H9 (cell line): ENCODE measurements at regions not wholly inside any gene's neighbourhood (a gene's known extent, or its start where the extent isn't known, plus 50 kb on each side); places are given as distances from the start of the nearest gene placed in this dataset.

Experiments used
- DNase-seq: peaks from one replicate; pipeline ENCODE4 v3.0.0-alpha.2; 2017
- H2AFZ ChIP-seq: one replicate; pipeline ENCODE4 v1.6.1; 2013; ENCODE audit warnings: mild to moderate bottlenecking, low read length, control low read depth, moderate library complexity
- H2AK5ac ChIP-seq: 2 replicates; pipeline ENCODE4 v1.6.1; 2013; ENCODE audit warnings: low read length, control low read depth, mixed read lengths; ENCODE audit not compliant: insufficient read length
- H2BK120ac ChIP-seq: one replicate; pipeline ENCODE4 v1.6.1; 2013; ENCODE audit warnings: low read depth, mild to moderate bottlenecking, low read length, control low read depth, inconsistent platforms; ENCODE audit not compliant: poor library complexity, severe bottlenecking
- H2BK12ac ChIP-seq: 2 replicates; pipeline ENCODE4 v1.6.1; 2013; ENCODE audit warnings: low read length, control low read depth, mixed read lengths, low read depth; ENCODE audit not compliant: insufficient read length
- H2BK15ac ChIP-seq: 2 replicates; pipeline ENCODE4 v1.6.1; 2013; ENCODE audit warnings: low read depth, low read length, control low read depth
- H2BK20ac ChIP-seq: one replicate; pipeline ENCODE4 v1.6.1; 2013; ENCODE audit warnings: low read depth, mild to moderate bottlenecking, low read length, control low read depth, inconsistent platforms; ENCODE audit not compliant: poor library complexity, severe bottlenecking
- H2BK5ac ChIP-seq: 2 replicates; pipeline ENCODE4 v1.6.1; 2013; ENCODE audit warnings: low read length, control low read depth, mixed read lengths; ENCODE audit not compliant: insufficient read length
- H3K14ac ChIP-seq: 2 replicates; pipeline ENCODE4 v1.6.1; 2013; ENCODE audit warnings: low read length, control low read depth; ENCODE audit not compliant: insufficient read depth
- H3K18ac ChIP-seq: 2 replicates; pipeline ENCODE4 v1.6.1; 2013; ENCODE audit warnings: low read depth, mild to moderate bottlenecking, mixed read lengths, low read length, control low read depth; ENCODE audit not compliant: insufficient read length
- H3K23ac ChIP-seq: 2 replicates; pipeline ENCODE4 v1.6.1; 2013; ENCODE audit warnings: low read length, control low read depth, mixed read lengths, low read depth; ENCODE audit not compliant: insufficient read length
- H3K23me2 ChIP-seq: 2 replicates; pipeline ENCODE4 v1.6.1; 2013; ENCODE audit warnings: low read depth, mild to moderate bottlenecking, mixed read lengths, low read length, control low read depth; ENCODE audit not compliant: insufficient read length, poor library complexity, severe bottlenecking
- H3K27ac ChIP-seq: 2 replicates; pipeline ENCODE4 v1.5.1; 2013; ENCODE audit warnings: low read length, control low read depth, mixed read lengths, low read depth; ENCODE audit not compliant: insufficient read length
- H3K27me3 ChIP-seq: 2 replicates; pipeline ENCODE4 v1.6.1; 2013; ENCODE audit warnings: low read length, control low read depth, inconsistent platforms; ENCODE audit not compliant: insufficient read depth
- H3K4ac ChIP-seq: 2 replicates; pipeline ENCODE4 v1.6.1; 2013; ENCODE audit warnings: low read depth, mild to moderate bottlenecking, control low read depth, inconsistent platforms, low read length, moderate library complexity
- H3K4me1 ChIP-seq: 2 replicates; pipeline ENCODE4 v1.6.1; 2013; ENCODE audit warnings: low read length, control low read depth, inconsistent platforms; ENCODE audit not compliant: insufficient read depth
- H3K4me2 ChIP-seq: 2 replicates; pipeline ENCODE4 v1.6.1; 2013; ENCODE audit warnings: low read length, control low read depth, mixed read lengths; ENCODE audit not compliant: insufficient read length, insufficient read depth
- H3K56ac ChIP-seq: 2 replicates; pipeline ENCODE4 v1.6.1; 2013; ENCODE audit warnings: low read depth, mild to moderate bottlenecking, mixed read lengths, low read length, control low read depth; ENCODE audit not compliant: insufficient read length
- H3K79me1 ChIP-seq: 2 replicates; pipeline ENCODE4 v1.6.1; 2013; ENCODE audit warnings: low read depth, mild to moderate bottlenecking, moderate library complexity, low read length, control low read depth, inconsistent platforms; ENCODE audit not compliant: insufficient read depth, poor library complexity, severe bottlenecking
- H3K79me2 ChIP-seq: 2 replicates; pipeline ENCODE4 v1.6.1; 2013; ENCODE audit warnings: low read length, control low read depth, inconsistent platforms; ENCODE audit not compliant: insufficient read depth
- H3K9ac ChIP-seq: 2 replicates; pipeline ENCODE4 v1.6.1; 2013; ENCODE audit warnings: low read length, control low read depth, mixed read lengths; ENCODE audit not compliant: insufficient read length; ENCODE audit errors: extremely low read depth
- H3K9me3 ChIP-seq: one replicate; pipeline ENCODE4 v1.6.1; 2013; ENCODE audit warnings: low read depth, low read length, inconsistent platforms; ENCODE audit not compliant: control insufficient read depth
- H3T11ph ChIP-seq: one replicate; pipeline ENCODE4 v1.6.1; 2013; ENCODE audit warnings: mild to moderate bottlenecking, low read length, control low read depth, inconsistent platforms
- H4K20me1 ChIP-seq: one replicate; pipeline ENCODE4 v1.6.1; 2013; ENCODE audit not compliant: control insufficient read depth, insufficient read length, insufficient read depth
- H4K5ac ChIP-seq: 2 replicates; pipeline ENCODE4 v1.6.1; 2013; ENCODE audit warnings: low read depth, mild to moderate bottlenecking, mixed read lengths, low read length, control low read depth; ENCODE audit not compliant: insufficient read length
- H4K8ac ChIP-seq: replicated peaks from 2 replicates; pipeline ENCODE4 v1.6.1; 2013; ENCODE audit warnings: low read length, control low read depth, mixed read lengths, low read depth; ENCODE audit not compliant: insufficient read length
- H4K91ac ChIP-seq: 2 replicates; pipeline ENCODE4 v1.6.1; 2013; ENCODE audit warnings: low read depth, mild to moderate bottlenecking, moderate library complexity, mixed read lengths, low read length, control low read depth; ENCODE audit not compliant: insufficient read length
- H3K27ac Mint-ChIP-seq, 3 experiments: 2 replicates in 2 of 3; 3 replicates in 1 of 3; pipeline ENCODE4 v1.8.0; 2020 to 2021; ENCODE audit warnings: mixed read lengths in 3 of 3, mild to moderate bottlenecking in 1 of 3, moderate library complexity in 1 of 3
- H3K27me3 Mint-ChIP-seq: 2 replicates; pipeline ENCODE4 v1.8.0; 2021; ENCODE audit warnings: low read depth, mild to moderate bottlenecking, moderate library complexity, mixed read lengths
- H3K36me3 Mint-ChIP-seq, 3 experiments: 2 replicates in 2 of 3; 3 replicates in 1 of 3; pipeline ENCODE4 v1.8.0; 2020 to 2021; ENCODE audit warnings: low read depth in 3 of 3, mixed read lengths in 3 of 3; ENCODE audit not compliant: insufficient read depth in 1 of 3
- H3K4me1 Mint-ChIP-seq, 2 experiments: 2 replicates each; pipeline ENCODE4 v1.8.0; 2020; ENCODE audit warnings: mixed read lengths in 2 of 2
- H3K4me3 Mint-ChIP-seq, 2 experiments: 2 replicates in 1 of 2; 3 replicates in 1 of 2; pipeline ENCODE4 v1.8.0; 2020 to 2021; ENCODE audit warnings: mild to moderate bottlenecking in 2 of 2, mixed read lengths in 2 of 2, moderate library complexity in 1 of 2
- H3K9me3 Mint-ChIP-seq, 2 experiments: 2 replicates in 1 of 2; 3 replicates in 1 of 2; pipeline ENCODE4 v1.8.0; 2020; ENCODE audit warnings: mild to moderate bottlenecking in 2 of 2, mixed read lengths in 2 of 2, moderate library complexity in 1 of 2
- WGBS: extraction: QIAGEN DNeasy Blood & Tissue Kit; methylation state at CpG from one replicate; pipeline ENCODE4 v1.1.7; 2013; ENCODE audit warnings: missing lambda C conversion rate, low lambda C conversion rate, mixed read lengths; ENCODE audit not compliant: insufficient read length; ENCODE audit errors: extremely low coverage; 5-methylcytosine and 5-hydroxymethylcytosine counted together
- TF ChIP-seq, protein P1 (sequence below): fragments of 200-600 bp; sonication (generic); conservative IDR thresholded peaks from 3 replicates; pipeline ENCODE4 v1.8.0; 2021; ENCODE audit warnings: antibody characterized with exemption, mild to moderate bottlenecking

DNA sequence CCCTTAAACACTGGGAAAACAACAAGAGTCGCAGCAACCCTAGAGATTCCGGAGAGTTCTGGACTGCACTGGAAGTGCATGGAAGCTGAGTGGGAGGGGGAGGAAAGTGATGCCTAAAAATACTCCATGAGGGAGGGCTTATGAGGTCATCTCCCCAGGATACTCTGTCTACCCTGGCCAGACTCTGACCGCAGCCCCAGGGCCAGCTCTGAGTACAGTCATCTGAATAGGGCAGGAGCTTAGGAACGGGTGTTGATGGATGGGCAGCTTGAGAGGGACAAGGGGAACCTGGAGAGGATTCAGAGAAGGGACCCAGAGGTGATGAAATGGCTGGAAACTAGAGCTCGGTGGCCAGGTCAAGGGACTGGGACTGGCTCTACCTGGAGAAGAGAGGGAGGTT is 79.3 kb upstream of the IGFBP5 start:
- peaks cover 9 to 12% of the 10 kb centered on the region in 2 experiments for H3K9me3 Mint-ChIP-seq
- Histone ChIP-seq H3K79me1 (no peaks in the 10 kb centered on the region), H2BK5ac (no peak overlapping the region), H3K4me1 (0 out of 2 replicates have a peak, but pooled peaks cover 2% of the 10 kb centered on the region), H4K20me1 (no peaks in the 10 kb centered on the region), H3K9me3 (no peaks in the 10 kb centered on the region), H3K9ac (no peak overlapping the region), H3K56ac (no peak overlapping the region), H2BK12ac (no peak overlapping the region), H2AK5ac (no peak overlapping the region), H3K23ac (no peak overlapping the region), H2BK20ac (no peak overlapping the region), H3K23me2 (no peaks in the 10 kb centered on the region), H3K27me3 (no peaks in the 10 kb centered on the region), H2BK15ac (no peak overlapping the region), H4K5ac (no peak overlapping the region), H4K91ac (no peak overlapping the region), H3K27ac (no peak overlapping the region), H3K4ac (no peak overlapping the region), H3K4me2 (no peak overlapping the region), H4K8ac (no peak overlapping the region), H2AFZ (no peak overlapping the region), H2BK120ac (no peak overlapping the region), H3K79me2 (no peaks in the 10 kb centered on the region), H3T11ph (no peak overlapping the region), H3K18ac (no peak overlapping the region), H3K14ac (no peak overlapping the region)
- TF ChIP-seq, protein P1, sequence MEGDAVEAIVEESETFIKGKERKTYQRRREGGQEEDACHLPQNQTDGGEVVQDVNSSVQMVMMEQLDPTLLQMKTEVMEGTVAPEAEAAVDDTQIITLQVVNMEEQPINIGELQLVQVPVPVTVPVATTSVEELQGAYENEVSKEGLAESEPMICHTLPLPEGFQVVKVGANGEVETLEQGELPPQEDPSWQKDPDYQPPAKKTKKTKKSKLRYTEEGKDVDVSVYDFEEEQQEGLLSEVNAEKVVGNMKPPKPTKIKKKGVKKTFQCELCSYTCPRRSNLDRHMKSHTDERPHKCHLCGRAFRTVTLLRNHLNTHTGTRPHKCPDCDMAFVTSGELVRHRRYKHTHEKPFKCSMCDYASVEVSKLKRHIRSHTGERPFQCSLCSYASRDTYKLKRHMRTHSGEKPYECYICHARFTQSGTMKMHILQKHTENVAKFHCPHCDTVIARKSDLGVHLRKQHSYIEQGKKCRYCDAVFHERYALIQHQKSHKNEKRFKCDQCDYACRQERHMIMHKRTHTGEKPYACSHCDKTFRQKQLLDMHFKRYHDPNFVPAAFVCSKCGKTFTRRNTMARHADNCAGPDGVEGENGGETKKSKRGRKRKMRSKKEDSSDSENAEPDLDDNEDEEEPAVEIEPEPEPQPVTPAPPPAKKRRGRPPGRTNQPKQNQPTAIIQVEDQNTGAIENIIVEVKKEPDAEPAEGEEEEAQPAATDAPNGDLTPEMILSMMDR: no peak
- H3K27me3 Mint-ChIP-seq: peaks cover 8% of the 10 kb centered on the region
- peaks cover 36 to 38% of the 10 kb centered on the region in 2 experiments for H3K4me1 Mint-ChIP-seq
- peaks cover 0 to 9% (median 3%) of the 10 kb centered on the region in 3 experiments; a peak in 3 of 7 replicates for H3K36me3 Mint-ChIP-seq
- DNase-seq: no peak
- H3K27ac Mint-ChIP-seq: peak overlapping the region in 1 of 3 experiments; percentile 59; a peak in 1 of 7 replicates
- H3K4me3 Mint-ChIP-seq: no peak overlapping the region
- no CpG with 5 or more reads among the region's 5 CpGs for WGBS
